Testis (tissue), 2 donors: ENCODE measurements at regions not wholly inside any gene's neighbourhood (a gene's known extent, or its start where the extent isn't known, plus 50 kb on each side); places are given as distances from the start of the nearest gene placed in this dataset.

Experiments
- CTCF ChIP-seq, 3 experiments: fragments of 450-650 bp in 2 of 3; fragments of 200-600 bp in 1 of 3; sonication (generic) in 1 of 3; IDR thresholded peaks; one replicate each; pipeline ENCODE4 v1.5.1; 2016 to 2019; ENCODE audit warnings: antibody characterized with exemption in 3 of 3, mild to moderate bottlenecking in 2 of 3, moderate library complexity in 1 of 3
- POLR2A ChIP-seq: fragments of 450-650 bp; IDR thresholded peaks from one replicate; pipeline ENCODE4 v1.6.1; 2017; ENCODE audit warnings: antibody characterized with exemption, mild to moderate bottlenecking, moderate library complexity

DNA sequence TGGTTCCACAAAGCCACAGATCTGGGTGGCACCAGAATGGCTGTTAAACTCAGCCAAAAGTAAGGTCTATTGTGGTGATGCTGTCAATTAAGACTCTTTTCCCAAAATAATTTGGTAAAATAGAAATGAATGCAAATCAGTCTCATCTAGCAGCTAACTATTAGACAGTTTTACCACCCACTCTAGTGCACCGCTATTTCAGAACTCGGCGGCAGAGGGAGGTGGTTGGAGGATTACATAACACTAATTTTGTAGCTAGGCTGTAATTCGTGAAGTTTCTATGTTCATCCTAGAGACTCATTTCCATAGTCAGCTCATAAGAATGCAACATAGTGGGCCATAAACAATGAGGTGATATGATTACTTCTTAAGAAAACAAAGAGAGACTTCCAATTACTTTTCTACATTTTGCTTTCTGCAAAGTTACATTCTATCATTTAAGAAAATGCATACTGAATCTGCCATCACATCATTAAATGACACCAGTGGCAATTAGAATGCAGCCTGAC, 413.8 kb downstream of the FBXO15 start:
- no peak for TF ChIP-seq CTCF (IDR thresholded peaks at IDR 0.05)
- no peak for TF ChIP-seq POLR2A
